ENCODE measurements at regions not wholly inside any gene's neighbourhood (a gene's known extent, or its start where the extent isn't known, plus 50 kb on each side); places are given as distances from the start of the nearest gene placed in this dataset.

DNA sequence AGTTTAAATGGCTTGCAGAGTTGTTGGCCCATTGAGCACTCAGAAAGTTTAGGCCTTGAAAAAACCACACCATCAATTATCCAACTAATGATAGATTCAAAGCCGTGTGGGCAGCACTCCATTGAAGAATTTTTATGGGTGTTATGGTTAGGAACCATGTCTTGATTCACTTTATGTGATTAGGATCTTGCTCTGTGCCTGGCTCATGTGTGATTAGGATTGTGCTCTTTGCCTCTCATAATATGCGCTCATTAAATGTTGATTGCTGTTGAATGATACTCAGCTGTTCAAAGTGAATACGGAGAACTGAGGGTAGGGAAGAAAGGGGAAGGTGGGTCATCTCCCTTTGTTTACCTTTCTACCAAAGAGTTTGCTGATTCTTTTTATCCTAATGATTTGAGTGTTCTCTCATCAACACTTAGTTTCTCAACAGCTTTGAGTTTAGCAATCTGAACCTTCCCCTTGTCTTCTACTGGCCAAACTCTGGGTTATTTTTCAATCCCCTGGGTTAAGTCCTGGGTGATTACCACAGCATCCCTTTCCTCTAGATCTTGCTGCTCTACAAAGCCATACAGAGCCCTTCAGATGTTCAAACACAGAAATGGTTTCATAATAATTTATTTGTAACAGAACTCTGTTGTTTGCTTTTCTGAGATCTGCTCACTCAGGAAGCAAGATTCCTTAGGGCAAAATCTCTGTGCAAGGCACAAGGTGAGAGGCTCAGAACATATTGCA lies 668.8 kb upstream of the RGMB start:
- no peak for DNase-seq
- ChIA-PET CTCF (no interaction called here), POLR2A (ENCODE audit: unreplicated experiment) (no interaction called here)
- no peak overlapping the region for H2AFZ ChIP-seq (replicated peaks; ENCODE audit: low read length, poor library complexity)
- peaks cover 6% of the 10 kb centered on the region for H3K4me1 ChIP-seq (ENCODE audit: control insufficient read depth, insufficient read depth, low read length)
- no peaks in the 10 kb centered on the region for H3K36me3 ChIP-seq (ENCODE audit: control insufficient read depth, insufficient read depth, low read length)
- no peaks in the 10 kb centered on the region for H4K20me1 ChIP-seq (ENCODE audit: insufficient read depth, low read length)
- H2BK5ac ChIP-seq (ENCODE audit: low read depth, low read length, poor library complexity, severe bottlenecking) = peak overlapping the region; percentile 66
- H2BK120ac ChIP-seq (ENCODE audit: low read depth, low read length) = peak overlapping the region; percentile 85
- no peak for ATAC-seq (ENCODE audit: low read depth)
- intact Hi-C loops (cut with micrococcal nuclease) = loop anchor here (10.0 kb wide), 1 partner anchor 870 kb away; no protein-coding TSS in a partner anchor
- H3K4ac ChIP-seq (ENCODE audit: low read depth, low read length) = peak overlapping the region; percentile 75; the same call in 1 of the 2 replicates
- peaks cover 0 to 3% of the 10 kb centered on the region in 2 experiments; a peak in 2 of 4 replicates for H3K79me1 ChIP-seq (ENCODE audit: low read depth in 1 of 2, low read length in 2 of 2)
- H2BK15ac ChIP-seq (ENCODE audit: low read depth, low read length) = peak overlapping the region; percentile 91
- no peak overlapping the region for H3K4me2 ChIP-seq (ENCODE audit: low read depth, low read length)
- peak overlapping the region; percentile 60 for H3K27ac ChIP-seq (ENCODE audit: insufficient read depth, low read length)
- no peak overlapping the region for H3K56ac ChIP-seq (ENCODE audit: extremely low read depth, insufficient read depth, low read length)
- peak overlapping the region; percentile 82 for H2AK5ac ChIP-seq (ENCODE audit: low read depth, low read length)
- dilution Hi-C loops (cut with HindIII; ENCODE audit: low sequenced_read_pairs, unreplicated experiment) = no loop called here
- peak overlapping the region; percentile 91; the same call in 1 of the 2 replicates for H4K5ac ChIP-seq (ENCODE audit: low read depth, low read length)
- BruUV-seq (replicated peaks) = no TSS peak
- no peak overlapping the region for H3K4me3 ChIP-seq (ENCODE audit: insufficient read depth, low read depth, low read length)
- peak overlapping the region; percentile 54 for H3K14ac ChIP-seq (replicated peaks; ENCODE audit: low read depth, low read length)
- no CpG with 5 or more reads among the region's 3 CpGs for WGBS, 2 experiments (ENCODE audit: extremely low coverage in 2 of 2, insufficient read length in 1 of 2)
- H3K9me1 ChIP-seq (ENCODE audit: insufficient read depth, low read length) = 0 out of 2 replicates have a peak, but pooled peaks cover 3% of the 10 kb centered on the region
- H2AK9ac ChIP-seq (replicated peaks; ENCODE audit: low read depth, low read length, poor library complexity) = no peak overlapping the region
- peak overlapping the region; percentile 79 for H2BK20ac ChIP-seq (ENCODE audit: low read depth, low read length)
- peak overlapping the region; percentile 59 to 80 for H4K8ac ChIP-seq (ENCODE audit: low read depth in 2 of 2, low read length in 2 of 2)
- in situ Hi-C loops (cut with MboI; ENCODE audit: low sequenced_read_pairs) = no loop called here
- H3K27me3 ChIP-seq (ENCODE audit: control insufficient read depth, insufficient read depth, low read length) = no peaks in the 10 kb centered on the region
- peak overlapping the region; percentile 41; the same call in 1 of the 2 replicates for H3K23ac ChIP-seq (ENCODE audit: low read depth, low read length)
- no peak overlapping the region for H3K9ac ChIP-seq (ENCODE audit: low read depth, low read length)
- H4K91ac ChIP-seq (ENCODE audit: insufficient read depth, low read depth, low read length) = peak overlapping the region; percentile 43; the same call in 1 of the 2 replicates
- H3K9me3 ChIP-seq (ENCODE audit: control insufficient read depth, insufficient read depth, low read length) = no peaks in the 10 kb centered on the region
- peak overlapping the region; percentile 79 for H3K18ac ChIP-seq (ENCODE audit: low read depth, low read length)
- TF ChIP-seq MXI1 (IDR thresholded peaks at IDR 0.05; ENCODE audit: borderline replicate concordance, low read depth, low read length) (no peak), FOS (IDR thresholded peaks at IDR 0.05; ENCODE audit: low read depth, low read length) (no peak), RCOR1 (IDR thresholded peaks at IDR 0.05; ENCODE audit: insufficient replicate concordance, low read length) (no peak), BHLHE40 (IDR thresholded peaks at IDR 0.05; ENCODE audit: low read depth, low read length) (no peak), RFX5 (IDR thresholded peaks at IDR 0.05; ENCODE audit: low read depth, low read length) (no peak), CEBPB (IDR thresholded peaks at IDR 0.05; ENCODE audit: low read depth, low read length) (no peak), RAD21 (IDR thresholded peaks at IDR 0.05; ENCODE audit: low read length) (no peak), NFE2L2 (IDR thresholded peaks at IDR 0.05; ENCODE audit: low read depth, low read length) (no peak), SMC3 (IDR thresholded peaks at IDR 0.05; ENCODE audit: low read depth, low read length) (no peak), MAFK (IDR thresholded peaks at IDR 0.05; ENCODE audit: low read depth, low read length) (no peak), POLR2A (IDR thresholded peaks at IDR 0.05; ENCODE audit: low read depth, low read length) (no peak), MAZ (IDR thresholded peaks at IDR 0.05; ENCODE audit: borderline replicate concordance, low read depth, low read length) (no peak)
- TF ChIP-seq, protein P1, sequence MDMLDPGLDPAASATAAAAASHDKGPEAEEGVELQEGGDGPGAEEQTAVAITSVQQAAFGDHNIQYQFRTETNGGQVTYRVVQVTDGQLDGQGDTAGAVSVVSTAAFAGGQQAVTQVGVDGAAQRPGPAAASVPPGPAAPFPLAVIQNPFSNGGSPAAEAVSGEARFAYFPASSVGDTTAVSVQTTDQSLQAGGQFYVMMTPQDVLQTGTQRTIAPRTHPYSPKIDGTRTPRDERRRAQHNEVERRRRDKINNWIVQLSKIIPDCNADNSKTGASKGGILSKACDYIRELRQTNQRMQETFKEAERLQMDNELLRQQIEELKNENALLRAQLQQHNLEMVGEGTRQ (IDR thresholded peaks at IDR 0.05; ENCODE audit: low read depth, low read length) = no peak
- TF ChIP-seq, protein P2, sequence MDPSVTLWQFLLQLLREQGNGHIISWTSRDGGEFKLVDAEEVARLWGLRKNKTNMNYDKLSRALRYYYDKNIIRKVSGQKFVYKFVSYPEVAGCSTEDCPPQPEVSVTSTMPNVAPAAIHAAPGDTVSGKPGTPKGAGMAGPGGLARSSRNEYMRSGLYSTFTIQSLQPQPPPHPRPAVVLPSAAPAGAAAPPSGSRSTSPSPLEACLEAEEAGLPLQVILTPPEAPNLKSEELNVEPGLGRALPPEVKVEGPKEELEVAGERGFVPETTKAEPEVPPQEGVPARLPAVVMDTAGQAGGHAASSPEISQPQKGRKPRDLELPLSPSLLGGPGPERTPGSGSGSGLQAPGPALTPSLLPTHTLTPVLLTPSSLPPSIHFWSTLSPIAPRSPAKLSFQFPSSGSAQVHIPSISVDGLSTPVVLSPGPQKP (IDR thresholded peaks at IDR 0.05; ENCODE audit: borderline replicate concordance, low read depth, low read length) = no peak
- TF ChIP-seq, protein P3, sequence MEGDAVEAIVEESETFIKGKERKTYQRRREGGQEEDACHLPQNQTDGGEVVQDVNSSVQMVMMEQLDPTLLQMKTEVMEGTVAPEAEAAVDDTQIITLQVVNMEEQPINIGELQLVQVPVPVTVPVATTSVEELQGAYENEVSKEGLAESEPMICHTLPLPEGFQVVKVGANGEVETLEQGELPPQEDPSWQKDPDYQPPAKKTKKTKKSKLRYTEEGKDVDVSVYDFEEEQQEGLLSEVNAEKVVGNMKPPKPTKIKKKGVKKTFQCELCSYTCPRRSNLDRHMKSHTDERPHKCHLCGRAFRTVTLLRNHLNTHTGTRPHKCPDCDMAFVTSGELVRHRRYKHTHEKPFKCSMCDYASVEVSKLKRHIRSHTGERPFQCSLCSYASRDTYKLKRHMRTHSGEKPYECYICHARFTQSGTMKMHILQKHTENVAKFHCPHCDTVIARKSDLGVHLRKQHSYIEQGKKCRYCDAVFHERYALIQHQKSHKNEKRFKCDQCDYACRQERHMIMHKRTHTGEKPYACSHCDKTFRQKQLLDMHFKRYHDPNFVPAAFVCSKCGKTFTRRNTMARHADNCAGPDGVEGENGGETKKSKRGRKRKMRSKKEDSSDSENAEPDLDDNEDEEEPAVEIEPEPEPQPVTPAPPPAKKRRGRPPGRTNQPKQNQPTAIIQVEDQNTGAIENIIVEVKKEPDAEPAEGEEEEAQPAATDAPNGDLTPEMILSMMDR (conservative IDR thresholded peaks at IDR 0.05; ENCODE audit: low read depth, low read length) = no peak
